MV-4-11 (cell line): ENCODE measurements at regions not wholly inside any gene's neighbourhood (a gene's known extent, or its start where the extent isn't known, plus 50 kb on each side); places are given as distances from the start of the nearest gene placed in this dataset.
A peak's percentile ranks its signal among the peaks of the same experiment; 100 is the strongest.

ENCODE experiments used
- DNase-seq: peaks from one replicate; lab custom pipeline; 2025; lab: John Stamatoyannopoulos, UW

GRCh38 chr22:47372596-47373385 is 610.3 kb downstream of the TBC1D22A start:
- no peak for DNase-seq

GRCh38 chr22:47372111-47372581 is 609.7 kb downstream of the TBC1D22A start:
- DNase-seq, result no peak

DNA sequence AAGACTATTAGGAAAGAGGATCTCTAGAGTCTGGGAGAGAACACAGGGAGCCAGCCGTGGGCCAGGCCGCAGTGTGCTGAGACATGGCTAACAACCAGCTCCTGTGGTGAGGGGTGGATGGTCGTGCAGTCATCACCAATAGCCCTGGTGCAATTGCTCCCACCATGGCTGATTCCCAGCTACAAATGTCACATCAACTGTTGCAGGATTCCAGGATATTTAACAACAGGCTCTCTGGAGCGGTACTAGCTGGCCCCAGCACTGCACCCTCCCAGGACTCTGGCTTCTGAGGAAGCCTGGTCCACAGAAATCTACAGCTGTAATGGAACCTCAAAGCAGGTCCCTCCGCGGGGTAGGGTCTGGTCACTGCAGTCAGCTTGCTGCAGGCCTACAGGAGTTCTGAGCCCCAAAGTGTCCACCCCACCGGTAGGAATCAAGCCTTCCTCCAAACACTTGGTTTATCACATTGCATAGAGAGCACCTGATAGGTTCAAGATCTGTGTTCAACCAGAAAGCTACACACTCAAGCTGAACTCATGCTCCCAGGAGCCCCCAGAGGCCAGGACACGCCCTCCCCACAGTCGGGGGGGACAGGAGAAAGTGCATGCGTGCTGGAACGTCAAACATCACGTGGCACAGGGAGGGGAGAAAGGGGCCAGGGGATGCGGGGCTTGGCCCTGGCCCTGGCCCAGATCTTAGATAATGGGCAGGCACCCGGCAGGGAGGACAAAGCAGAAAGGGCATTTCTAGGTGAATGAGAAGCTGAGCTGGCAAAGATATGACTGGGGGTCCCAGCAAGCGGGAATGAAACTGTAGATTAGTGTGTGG is 609.0 kb downstream of the TBC1D22A start:
- DNase-seq, result no peak

DNA sequence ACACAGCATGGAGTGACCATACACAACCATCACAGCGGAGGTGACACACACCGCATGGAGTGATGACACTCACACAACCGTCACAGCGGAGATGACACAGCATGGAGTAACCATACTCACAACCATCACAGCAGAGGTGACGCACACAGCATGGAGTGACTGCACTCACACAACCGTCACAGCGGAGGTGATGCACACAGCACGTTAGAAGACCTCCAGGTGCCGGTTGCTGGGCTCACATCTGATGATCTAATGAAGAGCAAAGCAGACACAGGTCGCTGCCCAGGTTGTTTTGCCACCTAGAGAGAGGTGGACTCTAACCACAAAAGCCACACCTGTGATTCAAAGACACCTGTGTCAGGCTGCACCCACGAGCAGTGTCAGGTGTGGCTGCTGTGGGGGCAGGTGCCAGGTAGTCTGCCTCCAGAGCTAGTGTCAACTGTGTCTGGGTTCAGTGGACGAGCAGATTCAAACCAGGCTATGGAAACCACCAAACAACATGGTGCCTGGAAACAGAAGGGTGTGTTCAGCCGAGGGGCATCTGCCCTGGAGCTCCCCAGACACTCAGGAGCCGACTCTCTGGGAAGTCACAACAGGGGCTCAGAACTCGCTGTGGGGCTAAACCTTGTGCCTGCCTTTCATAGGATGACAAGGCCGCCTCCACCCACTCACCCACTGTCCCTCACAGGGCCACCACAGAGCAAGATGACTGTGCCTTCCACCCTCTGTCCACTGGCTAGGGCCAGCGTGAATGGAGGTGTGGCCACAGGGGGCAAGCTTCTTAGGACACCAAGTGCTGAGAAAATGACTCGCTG is 608.2 kb downstream of the TBC1D22A start:
- no peak for DNase-seq

GRCh38 chr22:47369431-47370015 is 607.1 kb downstream of the TBC1D22A start:
- no peak for DNase-seq

- DNase-seq, result no peak
These were observed 606.6 kb downstream of the TBC1D22A start for GRCh38 chr22:47369020-47369419.

- no peak for DNase-seq
These were observed 605.8 kb downstream of the TBC1D22A start for GRCh38 chr22:47367993-47368945.

- no peak for DNase-seq
These were observed 604.7 kb downstream of the TBC1D22A start for GRCh38 chr22:47367107-47367690.

- DNase-seq, result no peak
These were observed 603.7 kb downstream of the TBC1D22A start for GRCh38 chr22:47366026-47366767.

DNA sequence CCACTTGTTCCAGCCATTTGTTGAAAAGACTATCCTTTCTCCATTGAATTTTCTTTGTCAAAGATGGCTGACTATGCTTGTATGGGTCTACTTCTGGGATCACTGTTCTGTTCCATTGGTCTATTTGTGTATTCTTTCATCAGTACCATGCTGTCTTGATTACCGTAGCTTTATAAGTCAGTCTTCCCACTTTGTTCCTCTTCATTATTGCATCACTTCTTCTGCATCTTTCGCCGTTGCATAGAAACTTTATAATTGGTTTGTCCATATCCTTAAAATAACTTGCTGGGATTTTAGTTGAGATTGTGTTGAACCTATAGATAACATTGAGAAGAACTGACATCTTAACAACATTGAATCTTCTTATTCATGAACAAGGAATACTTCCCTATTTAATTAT is 598.8 kb downstream of the TBC1D22A start:
- DNase-seq, result no peak

DNA sequence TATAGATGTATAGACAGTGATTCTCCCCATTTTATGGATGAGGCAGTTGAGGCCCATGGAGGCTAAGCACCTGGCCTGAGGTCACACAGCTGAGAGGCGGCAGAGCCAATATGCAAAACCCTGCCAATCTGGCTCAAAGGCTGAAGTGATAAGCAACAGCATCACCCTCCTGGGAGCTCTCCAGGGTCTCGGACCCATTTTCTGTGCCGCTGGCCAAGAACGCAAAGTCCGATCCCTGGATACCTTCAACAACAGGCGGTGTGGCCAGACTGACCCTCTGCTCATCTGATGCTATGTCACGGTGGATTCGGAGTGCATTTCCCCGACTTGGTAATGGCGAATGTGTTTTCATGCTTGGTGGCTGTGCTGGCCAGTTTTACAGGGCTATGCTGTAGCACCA is 595.0 kb downstream of the TBC1D22A start:
- no peak for DNase-seq

- DNase-seq, result no peak
These were observed 594.6 kb downstream of the TBC1D22A start for GRCh38 chr22:47357086-47357485.

DNA sequence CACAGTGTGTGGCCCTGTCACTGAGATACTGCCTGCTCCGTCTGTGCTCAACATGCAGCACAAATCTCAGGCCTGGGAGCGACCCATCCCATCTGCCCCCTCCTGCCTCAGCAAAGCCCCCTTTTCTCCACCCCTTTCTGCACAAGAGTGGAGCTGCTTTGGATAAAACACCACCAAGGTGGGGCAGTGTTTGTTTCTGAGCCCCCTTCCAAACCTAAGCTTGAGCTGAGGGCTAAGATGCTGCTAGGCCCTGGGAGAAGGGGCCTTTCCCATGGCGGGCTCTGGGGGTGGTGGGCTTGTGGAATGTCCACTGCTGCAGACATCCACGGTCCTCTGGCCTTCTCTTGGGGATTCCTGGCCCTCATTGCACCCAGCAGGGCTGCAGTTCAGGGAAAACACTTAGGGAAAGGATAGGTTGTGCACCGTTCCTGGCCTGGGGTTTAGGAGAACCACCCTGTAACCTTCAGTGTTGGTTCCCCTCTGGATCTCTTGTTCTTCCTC is 594.1 kb downstream of the TBC1D22A start:
- DNase-seq, result no peak

DNA sequence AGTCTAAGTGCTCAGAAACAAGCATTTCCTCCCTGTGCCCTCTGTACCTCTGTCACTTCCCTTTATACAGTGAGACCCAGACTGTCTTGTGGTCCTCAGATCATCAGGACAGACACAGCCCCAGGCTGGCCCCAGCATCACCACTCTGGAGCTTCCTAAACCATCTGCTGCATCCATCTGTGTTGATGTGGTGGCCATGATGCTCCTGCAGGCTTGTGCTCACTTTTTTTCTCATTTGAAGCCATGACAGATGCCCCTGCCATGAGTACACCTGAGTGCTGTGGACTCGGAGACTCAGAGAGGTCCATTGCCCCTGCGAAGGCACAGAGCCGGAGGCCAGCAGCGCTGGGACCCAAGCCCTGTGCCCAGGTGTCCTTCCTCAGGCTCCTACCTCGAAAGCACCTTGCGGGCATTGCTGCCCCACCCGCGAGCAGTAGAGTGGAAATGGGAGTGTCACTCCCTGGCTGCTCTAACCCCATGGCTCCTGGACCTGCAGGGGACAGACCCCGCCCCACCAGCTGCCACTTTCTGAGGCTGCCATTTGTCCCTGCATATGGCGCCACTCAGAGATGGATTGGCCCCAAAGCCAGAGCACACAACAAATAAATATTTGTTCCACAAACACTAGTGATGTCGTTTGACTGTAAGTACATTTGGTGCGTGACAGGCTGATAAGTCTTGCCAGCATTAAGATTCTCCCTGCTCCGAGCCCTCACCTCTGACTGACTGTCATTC is 593.5 kb downstream of the TBC1D22A start:
- peak; percentile 75 for DNase-seq

- DNase-seq, result no peak
These were observed 592.9 kb downstream of the TBC1D22A start for GRCh38 chr22:47355388-47355725.

GRCh38 chr22:47354668-47355387 is 592.4 kb downstream of the TBC1D22A start:
- DNase-seq, result no peak

GRCh38 chr22:47352920-47353700 is 590.7 kb downstream of the TBC1D22A start:
- no peak for DNase-seq
